PC-3 (cell line): ENCODE measurements at regions not wholly inside any gene's neighbourhood (a gene's known extent, or its start where the extent isn't known, plus 50 kb on each side); places are given as distances from the start of the nearest gene placed in this dataset.
A peak's percentile ranks its signal among the peaks of the same experiment; 100 is the strongest.

Source experiments
- ATAC-seq: fragments of 200-7000 bp; cut with Tn5 transposase; 2 replicates; pipeline ENCODE4 v1.9.1; 2020; ENCODE audit warnings: mild to moderate bottlenecking, moderate library complexity
- BruUV-seq: library from RNA; stranded (reverse); fragments of 400-500 nt; replicated peaks from 2 replicates; lab custom pipeline; 2021; lab: Mats Ljungman, UMichigan
- CTCF ChIA-PET: fragments of 300-600 bp; sonication (Branson Sonifier 250); formaldehyde crosslinking; loops from one replicate; lab custom pipeline; 2022; ENCODE audit warnings: antibody characterized with exemption; lab: Charles Lee
- POLR2A ChIA-PET: fragments of 300-600 bp; sonication (Branson Sonifier 250); formaldehyde crosslinking; loops from one replicate; lab custom pipeline; 2022; ENCODE audit warnings: antibody characterized with exemption; ENCODE audit not compliant: unreplicated experiment; lab: Charles Lee
- DNase-seq: peaks from one replicate; pipeline ENCODE4 v3.0.0-alpha.2; 2015
- H2AFZ ChIP-seq: fragments of 300-600 bp; sonication (generic); 2 replicates; pipeline ENCODE4 v1.6.0; 2016; ENCODE audit warnings: antibody characterized with exemption, low read length
- H3F3A ChIP-seq: fragments of 300-600 bp; sonication (generic); one replicate; pipeline ENCODE4 v1.6.0; 2017; ENCODE audit warnings: antibody characterized with exemption, low read length, control low read depth, mild to moderate bottlenecking; ENCODE audit not compliant: unreplicated experiment
- H3K27ac ChIP-seq: fragments of 300-600 bp; sonication (generic); 2 replicates; pipeline ENCODE4 v1.5.1; 2016; ENCODE audit warnings: mild to moderate bottlenecking, low read length
- H3K27me3 ChIP-seq: fragments of 300-600 bp; sonication (generic); 2 replicates; pipeline ENCODE4 v1.6.1; 2016; ENCODE audit warnings: low read length, mixed read lengths
- H3K36me3 ChIP-seq: fragments of 300-600 bp; sonication (generic); 2 replicates; pipeline ENCODE4 v1.6.1; 2016; ENCODE audit warnings: low read depth, mixed run types, low read length, mixed read lengths
- H3K4me1 ChIP-seq: fragments of 300-600 bp; sonication (generic); 2 replicates; pipeline ENCODE4 v1.5.1; 2016; ENCODE audit warnings: low read length; ENCODE audit not compliant: insufficient read depth
- H3K4me2 ChIP-seq: fragments of 300-600 bp; sonication (generic); 2 replicates; pipeline ENCODE4 v1.6.0; 2016; ENCODE audit warnings: low read length
- H3K4me3 ChIP-seq: fragments of 300-600 bp; sonication (generic); 2 replicates; pipeline ENCODE4 v1.5.1; 2016; ENCODE audit warnings: mild to moderate bottlenecking, low read length, mixed read lengths
- H3K79me2 ChIP-seq: fragments of 300-600 bp; sonication (generic); 2 replicates; pipeline ENCODE4 v1.6.1; 2017; ENCODE audit warnings: low read length, mixed read lengths
- H3K9ac ChIP-seq: fragments of 300-600 bp; sonication (generic); 2 replicates; pipeline ENCODE4 v1.6.0; 2016; ENCODE audit warnings: mild to moderate bottlenecking, low read length
- H3K9me2 ChIP-seq: fragments of 300-600 bp; sonication (generic); replicated peaks from 2 replicates; pipeline ENCODE4 v1.6.1; 2016; ENCODE audit warnings: mixed run types, low read length, mixed read lengths
- H3K9me3 ChIP-seq: fragments of 300-600 bp; sonication (generic); 2 replicates; pipeline ENCODE4 v1.6.1; 2016; ENCODE audit warnings: low read length, mixed read lengths
- H4K20me1 ChIP-seq: fragments of 300-600 bp; sonication (generic); 2 replicates; pipeline ENCODE4 v1.6.1; 2016; ENCODE audit warnings: low read length, mixed read lengths
- EZH2 ChIP-seq: fragments of 300-600 bp; sonication (generic); IDR thresholded peaks from one replicate; pipeline ENCODE4 v1.6.1; 2017; ENCODE audit warnings: antibody characterized with exemption, mild to moderate bottlenecking, low read length; ENCODE audit not compliant: unreplicated experiment
- EZH2phosphoT487 ChIP-seq: fragments of 300-600 bp; sonication (generic); IDR thresholded peaks from 2 replicates; pipeline ENCODE4 v1.6.1; 2018; ENCODE audit warnings: mild to moderate bottlenecking, antibody characterized with exemption, low read length, borderline replicate concordance
- intact Hi-C: fragments of 100-400 bp; cut with micrococcal nuclease; formaldehyde crosslinking; loops from 2 replicates; pipeline ENCODE4 v1.9.0; 2023
- TF ChIP-seq, protein P1 (sequence below): fragments of 300-600 bp; sonication (generic); conservative IDR thresholded peaks from 2 replicates; pipeline ENCODE4 v1.5.1; 2017; ENCODE audit warnings: antibody characterized with exemption, low read depth, mild to moderate bottlenecking, low read length

DNA sequence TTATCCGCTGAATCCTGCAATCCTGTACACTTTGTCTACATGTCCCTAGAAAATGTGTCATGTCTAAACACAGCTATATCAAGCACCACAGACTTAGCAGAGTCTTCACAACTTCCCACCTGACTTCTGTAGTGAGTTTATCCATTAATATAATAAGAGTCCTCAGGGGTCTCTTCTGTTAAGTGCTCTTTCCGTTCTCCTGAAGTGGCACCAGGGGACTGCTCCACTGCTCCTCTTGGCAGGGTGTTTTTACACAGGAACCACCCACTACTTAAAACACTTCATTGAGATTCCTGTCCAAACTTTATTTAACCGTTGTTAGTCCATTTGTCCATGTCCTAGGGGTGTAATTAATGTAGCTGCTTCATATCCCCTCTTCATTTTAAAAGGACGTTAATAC, 1000.4 kb downstream of the STPG2 start:
- H3K4me3 ChIP-seq: no peak overlapping the region
- CTCF ChIA-PET: no interaction called here

DNA sequence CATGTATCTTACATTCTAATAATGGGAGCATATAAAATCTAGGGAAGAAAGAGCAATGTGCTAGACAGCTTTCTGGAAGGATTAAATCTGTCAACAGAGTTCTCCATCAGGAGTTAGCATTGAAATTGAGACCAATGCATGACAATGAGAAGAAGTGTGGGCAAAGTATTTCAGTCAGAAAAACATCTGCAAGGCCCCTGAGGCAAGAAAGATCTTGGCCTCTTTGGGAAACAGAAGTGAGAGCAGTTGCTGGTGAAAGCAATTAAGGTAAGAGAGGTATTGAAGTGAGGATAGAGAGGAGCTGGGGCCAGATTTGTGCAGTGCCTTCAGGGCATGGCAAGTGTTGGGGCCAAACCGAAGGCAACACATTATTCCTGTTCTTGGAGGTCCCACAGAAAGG, 999.1 kb downstream of the STPG2 start:
- no peak for TF ChIP-seq EZH2
- TF ChIP-seq, protein P1, sequence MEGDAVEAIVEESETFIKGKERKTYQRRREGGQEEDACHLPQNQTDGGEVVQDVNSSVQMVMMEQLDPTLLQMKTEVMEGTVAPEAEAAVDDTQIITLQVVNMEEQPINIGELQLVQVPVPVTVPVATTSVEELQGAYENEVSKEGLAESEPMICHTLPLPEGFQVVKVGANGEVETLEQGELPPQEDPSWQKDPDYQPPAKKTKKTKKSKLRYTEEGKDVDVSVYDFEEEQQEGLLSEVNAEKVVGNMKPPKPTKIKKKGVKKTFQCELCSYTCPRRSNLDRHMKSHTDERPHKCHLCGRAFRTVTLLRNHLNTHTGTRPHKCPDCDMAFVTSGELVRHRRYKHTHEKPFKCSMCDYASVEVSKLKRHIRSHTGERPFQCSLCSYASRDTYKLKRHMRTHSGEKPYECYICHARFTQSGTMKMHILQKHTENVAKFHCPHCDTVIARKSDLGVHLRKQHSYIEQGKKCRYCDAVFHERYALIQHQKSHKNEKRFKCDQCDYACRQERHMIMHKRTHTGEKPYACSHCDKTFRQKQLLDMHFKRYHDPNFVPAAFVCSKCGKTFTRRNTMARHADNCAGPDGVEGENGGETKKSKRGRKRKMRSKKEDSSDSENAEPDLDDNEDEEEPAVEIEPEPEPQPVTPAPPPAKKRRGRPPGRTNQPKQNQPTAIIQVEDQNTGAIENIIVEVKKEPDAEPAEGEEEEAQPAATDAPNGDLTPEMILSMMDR: no peak
- no TSS peak for BruUV-seq
- Histone ChIP-seq H3K4me2 (no peak overlapping the region), H3K36me3 (no peaks in the 10 kb centered on the region), H3K79me2 (no peaks in the 10 kb centered on the region), H3K9me3 (no peaks in the 10 kb centered on the region), H3F3A (no peaks in the 10 kb centered on the region), H3K4me3 (no peak overlapping the region), H4K20me1 (no peaks in the 10 kb centered on the region), H3K27ac (no peak overlapping the region), H3K4me1 (no peaks in the 10 kb centered on the region), H3K9ac (no peak overlapping the region), H2AFZ (no peak overlapping the region), H3K9me2 (no peaks in the 10 kb centered on the region), H3K27me3 (no peaks in the 10 kb centered on the region)
- intact Hi-C loops: no loop called here
- POLR2A ChIA-PET: no interaction called here
- ATAC-seq: no peak
- CTCF ChIA-PET: no interaction called here
- no peak for DNase-seq

More for the DNA sequence above, 1000.4 kb downstream of the STPG2 start:
- ATAC-seq (no peak), DNase-seq (no peak)
- no peaks in the 10 kb centered on the region for H3K27me3 ChIP-seq
- no peak overlapping the region for H3K27ac ChIP-seq
- no peaks in the 10 kb centered on the region for H3K9me2 ChIP-seq
- H3K9ac ChIP-seq: no peak overlapping the region
- H3F3A ChIP-seq: no peaks in the 10 kb centered on the region
- TF ChIP-seq, protein P1: no peak
- TF ChIP-seq EZH2phosphoT487 (no peak), EZH2 (no peak)
- intact Hi-C loops: no loop called here
- no peak overlapping the region for H2AFZ ChIP-seq
- POLR2A ChIA-PET: no interaction called here
- no TSS peak for BruUV-seq
- no peak overlapping the region for H3K4me2 ChIP-seq
- no peaks in the 10 kb centered on the region for H3K4me1 ChIP-seq
- no peaks in the 10 kb centered on the region for H3K36me3 ChIP-seq
- no peaks in the 10 kb centered on the region for H3K9me3 ChIP-seq
- H4K20me1 ChIP-seq: no peaks in the 10 kb centered on the region
- no peaks in the 10 kb centered on the region for H3K79me2 ChIP-seq

DNA sequence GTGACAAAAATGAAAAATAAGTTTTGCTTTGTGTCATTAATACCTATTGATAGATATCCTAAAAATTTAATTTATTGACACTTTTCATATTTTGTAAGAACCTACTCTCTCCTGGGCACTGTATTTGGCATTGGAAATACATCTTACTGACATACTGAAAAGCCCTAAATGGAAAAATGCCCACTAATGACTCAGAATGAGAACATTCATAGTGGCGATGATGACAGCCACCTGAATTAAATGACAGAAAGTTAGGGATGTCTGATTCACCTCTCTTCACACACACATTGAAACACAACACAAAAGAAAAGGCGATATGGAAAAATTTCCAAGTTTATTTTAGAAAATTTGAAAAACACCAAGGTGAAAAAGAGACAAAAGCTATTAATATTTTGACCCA, 992.3 kb downstream of the STPG2 start:
- no peaks in the 10 kb centered on the region for H3K27me3 ChIP-seq
- H3K4me2 ChIP-seq: no peak overlapping the region
- no peak overlapping the region for H3K27ac ChIP-seq
- POLR2A ChIA-PET: no interaction called here
- no peak for TF ChIP-seq EZH2phosphoT487
- TF ChIP-seq, protein P1: no peak
- TF ChIP-seq EZH2: no peak
- peak; percentile 68 for DNase-seq
- H4K20me1 ChIP-seq: no peaks in the 10 kb centered on the region
- CTCF ChIA-PET: no interaction called here
- no peaks in the 10 kb centered on the region for H3K79me2 ChIP-seq
- intact Hi-C loops: loop anchor here (5.0 to 10.0 kb wide), 2 partner anchors 571 to 1986 kb away; no protein-coding TSS in a partner anchor
- H2AFZ ChIP-seq: no peak overlapping the region
- peak; percentile 64 for ATAC-seq
- H3F3A ChIP-seq: no peaks in the 10 kb centered on the region
- H3K4me1 ChIP-seq: no peaks in the 10 kb centered on the region
- no peaks in the 10 kb centered on the region for H3K9me2 ChIP-seq
- H3K9ac ChIP-seq: no peak overlapping the region
- H3K4me3 ChIP-seq: no peak overlapping the region
- BruUV-seq: no TSS peak
- H3K36me3 ChIP-seq: no peaks in the 10 kb centered on the region
- no peaks in the 10 kb centered on the region for H3K9me3 ChIP-seq
